Trophoblast cell (in vitro differentiated cells and primary cell): ENCODE measurements at regions not wholly inside any gene's neighbourhood (a gene's known extent, or its start where the extent isn't known, plus 50 kb on each side); places are given as distances from the start of the nearest gene placed in this dataset.

Source experiments
- DNase-seq, 2 donors: peaks; one replicate each; pipeline ENCODE4 v3.0.0-alpha.2; 2016
- H2AFZ ChIP-seq: 2 replicates; pipeline ENCODE4 v1.6.1; 2013; ENCODE audit warnings: low read length, moderate library complexity, mild to moderate bottlenecking; ENCODE audit not compliant: insufficient read depth, poor library complexity
- H2AK5ac ChIP-seq: 2 replicates; pipeline ENCODE4 v1.6.1; 2013; ENCODE audit warnings: mild to moderate bottlenecking, low read length
- H2BK120ac ChIP-seq: 2 replicates; pipeline ENCODE4 v1.6.1; 2013; ENCODE audit warnings: low read length, mild to moderate bottlenecking, moderate library complexity; ENCODE audit not compliant: insufficient read depth, poor library complexity
- H2BK12ac ChIP-seq: 2 replicates; pipeline ENCODE4 v1.6.1; 2013; ENCODE audit warnings: mild to moderate bottlenecking, low read length, moderate library complexity
- H2BK5ac ChIP-seq: 2 replicates; pipeline ENCODE4 v1.6.1; 2013; ENCODE audit warnings: low read length, low read depth, moderate library complexity, mild to moderate bottlenecking; ENCODE audit not compliant: poor library complexity
- H3K14ac ChIP-seq: 2 replicates; pipeline ENCODE4 v1.6.1; 2013; ENCODE audit warnings: mild to moderate bottlenecking, low read length
- H3K18ac ChIP-seq: 2 replicates; pipeline ENCODE4 v1.6.1; 2013; ENCODE audit warnings: mild to moderate bottlenecking, low read length
- H3K23ac ChIP-seq: 2 replicates; pipeline ENCODE4 v1.6.1; 2013; ENCODE audit warnings: low read length
- H3K27ac ChIP-seq: 2 replicates; pipeline ENCODE4 v1.5.1; 2013; ENCODE audit warnings: low read depth, mild to moderate bottlenecking, inconsistent platforms, low read length, moderate library complexity
- H3K27me3 ChIP-seq: 2 replicates; pipeline ENCODE4 v1.6.1; 2013; ENCODE audit warnings: inconsistent platforms, mild to moderate bottlenecking, low read length, moderate library complexity; ENCODE audit not compliant: insufficient read depth
- H3K36me3 ChIP-seq, 2 experiments: 1 replicate in 1 of 2; 2 replicates in 1 of 2; pipeline ENCODE4 v1.6.1; 2013; ENCODE audit warnings: low read length in 2 of 2, mild to moderate bottlenecking in 2 of 2, moderate library complexity in 1 of 2; ENCODE audit not compliant: insufficient read depth in 2 of 2, control insufficient read depth in 1 of 2
- H3K4ac ChIP-seq: 2 replicates; pipeline ENCODE4 v1.6.1; 2013; ENCODE audit warnings: low read depth, mild to moderate bottlenecking, low read length, moderate library complexity
- H3K4me1 ChIP-seq, 2 experiments: 1 replicate in 1 of 2; 2 replicates in 1 of 2; pipeline ENCODE4 v1.6.1; 2013; ENCODE audit warnings: low read length in 2 of 2, mild to moderate bottlenecking in 2 of 2, moderate library complexity in 1 of 2; ENCODE audit not compliant: insufficient read depth in 2 of 2, control insufficient read depth in 1 of 2
- H3K4me2 ChIP-seq: 2 replicates; pipeline ENCODE4 v1.6.1; 2013; ENCODE audit warnings: inconsistent platforms, mild to moderate bottlenecking, low read length, moderate library complexity
- H3K4me3 ChIP-seq: 2 replicates; pipeline ENCODE4 v1.5.1; 2013; ENCODE audit warnings: mild to moderate bottlenecking, low read depth, low read length, inconsistent platforms
- H3K79me1 ChIP-seq: one replicate; pipeline ENCODE4 v1.6.1; 2013; ENCODE audit warnings: low read length
- H3K79me2 ChIP-seq: 2 replicates; pipeline ENCODE4 v1.6.1; 2013; ENCODE audit warnings: low read length, mild to moderate bottlenecking; ENCODE audit not compliant: control insufficient read depth, insufficient read depth, poor library complexity
- H3K9ac ChIP-seq: 2 replicates; pipeline ENCODE4 v1.6.1; 2013; ENCODE audit warnings: mild to moderate bottlenecking, low read length
- H3K9me3 ChIP-seq: 2 replicates; pipeline ENCODE4 v1.6.1; 2013; ENCODE audit warnings: low read depth, mild to moderate bottlenecking, control low read depth, inconsistent platforms, low read length; ENCODE audit not compliant: insufficient read depth
- H4K12ac ChIP-seq: 2 replicates; pipeline ENCODE4 v1.6.1; 2013; ENCODE audit warnings: low read depth, mild to moderate bottlenecking, low read length, moderate library complexity
- H4K8ac ChIP-seq: 2 replicates; pipeline ENCODE4 v1.6.1; 2013; ENCODE audit warnings: low read depth, mild to moderate bottlenecking, low read length, moderate library complexity
- H4K91ac ChIP-seq: one replicate; pipeline ENCODE4 v1.6.1; 2013; ENCODE audit warnings: low read depth, mild to moderate bottlenecking, low read length, moderate library complexity
- WGBS: extraction: QIAGEN DNeasy Blood & Tissue Kit; methylation state at CpG from one replicate; pipeline ENCODE4 v1.1.7; 2013; ENCODE audit warnings: missing lambda C conversion rate; ENCODE audit not compliant: insufficient read length, insufficient coverage; ENCODE audit errors: extremely low coverage; 5-methylcytosine and 5-hydroxymethylcytosine counted together

DNA sequence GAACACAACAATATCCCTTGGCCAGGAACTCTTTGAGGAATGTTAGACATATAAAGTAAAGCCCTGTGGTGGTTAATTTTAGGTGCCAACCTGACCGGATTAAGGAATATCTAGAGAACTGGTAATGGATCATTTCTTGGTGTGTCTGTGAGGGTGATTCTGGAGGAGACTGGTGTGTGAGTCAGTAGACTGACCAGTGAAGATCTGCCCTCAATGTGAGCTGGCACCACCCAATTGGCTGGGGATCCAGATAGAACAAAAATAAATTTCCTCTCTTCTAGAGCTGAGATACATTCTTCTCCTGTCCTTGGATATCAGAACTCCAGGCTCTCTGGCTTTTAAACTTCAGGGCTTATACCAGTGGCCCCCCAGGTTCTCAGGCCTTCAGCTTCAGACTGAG, 56.2 kb upstream of the TNPO1 start:
- Histone ChIP-seq H3K79me1 (no peaks in the 10 kb centered on the region), H3K4me3 (no peak overlapping the region), H3K9ac (no peak overlapping the region), H3K4me1 (no peaks in the 10 kb centered on the region), H3K4me2 (no peak overlapping the region), H3K14ac (no peak overlapping the region), H2BK12ac (no peak overlapping the region), H2AFZ (no peak overlapping the region), H2AK5ac (no peak overlapping the region), H2BK5ac (no peak overlapping the region), H3K23ac (no peak overlapping the region), H3K79me2 (no peaks in the 10 kb centered on the region), H4K12ac (no peak overlapping the region), H4K91ac (no peak overlapping the region), H3K9me3 (peaks cover 1% of the 10 kb centered on the region), H3K18ac (no peak overlapping the region), H3K27ac (no peak overlapping the region), H3K36me3 (no peaks in the 10 kb centered on the region), H4K8ac (no peak overlapping the region), H3K4ac (no peak overlapping the region), H2BK120ac (no peak overlapping the region), H3K27me3 (no peaks in the 10 kb centered on the region)
- DNase-seq, result no peak
- WGBS, result no CpG with 5 or more reads among the region's 1 CpG

DNA sequence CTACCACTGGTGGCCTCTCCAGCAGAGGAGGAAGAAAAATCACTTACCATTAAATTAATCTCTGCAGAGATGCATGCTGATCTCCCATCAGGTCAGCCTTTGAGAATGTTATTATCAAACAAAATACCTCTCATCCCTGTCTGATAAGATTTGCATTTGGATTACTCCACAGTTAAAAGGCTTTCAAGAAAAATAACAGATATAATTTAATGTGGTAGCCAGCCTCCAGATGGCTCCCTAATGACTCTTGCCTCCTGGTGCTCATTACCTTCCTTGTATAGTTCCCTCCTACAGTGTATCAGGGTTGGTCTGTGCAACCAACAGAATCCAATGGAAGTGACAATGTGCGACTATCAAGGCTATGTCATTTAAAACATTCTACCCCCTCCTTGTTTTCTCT, 63.6 kb upstream of the TNPO1 start:
- H3K14ac ChIP-seq, result no peak overlapping the region
- no peak overlapping the region for H4K12ac ChIP-seq
- no peak overlapping the region for H3K9ac ChIP-seq
- no peaks in the 10 kb centered on the region for H3K79me1 ChIP-seq
- H3K4me3 ChIP-seq, result no peak overlapping the region
- no peaks in the 10 kb centered on the region for H3K36me3 ChIP-seq
- no peak overlapping the region for H4K8ac ChIP-seq
- H4K91ac ChIP-seq, result no peak overlapping the region
- H3K18ac ChIP-seq, result no peak overlapping the region
- no peak overlapping the region for H2AK5ac ChIP-seq
- H3K4ac ChIP-seq, result no peak overlapping the region
- H3K27ac ChIP-seq, result no peak overlapping the region
- no peaks in the 10 kb centered on the region for H3K79me2 ChIP-seq
- no peak overlapping the region for H3K23ac ChIP-seq
- H3K4me1 ChIP-seq, result no peaks in the 10 kb centered on the region
- peak in 1 of 2 donors; percentile 1 for DNase-seq
- no peak overlapping the region for H3K4me2 ChIP-seq
- H2BK12ac ChIP-seq, result no peak overlapping the region
- H3K27me3 ChIP-seq, result no peaks in the 10 kb centered on the region
- WGBS, result no CpG with 5 or more reads among the region's 1 CpG
- no peak overlapping the region for H2BK5ac ChIP-seq
- H3K9me3 ChIP-seq, result no peaks in the 10 kb centered on the region
- no peak overlapping the region for H2BK120ac ChIP-seq
- no peak overlapping the region for H2AFZ ChIP-seq

DNA sequence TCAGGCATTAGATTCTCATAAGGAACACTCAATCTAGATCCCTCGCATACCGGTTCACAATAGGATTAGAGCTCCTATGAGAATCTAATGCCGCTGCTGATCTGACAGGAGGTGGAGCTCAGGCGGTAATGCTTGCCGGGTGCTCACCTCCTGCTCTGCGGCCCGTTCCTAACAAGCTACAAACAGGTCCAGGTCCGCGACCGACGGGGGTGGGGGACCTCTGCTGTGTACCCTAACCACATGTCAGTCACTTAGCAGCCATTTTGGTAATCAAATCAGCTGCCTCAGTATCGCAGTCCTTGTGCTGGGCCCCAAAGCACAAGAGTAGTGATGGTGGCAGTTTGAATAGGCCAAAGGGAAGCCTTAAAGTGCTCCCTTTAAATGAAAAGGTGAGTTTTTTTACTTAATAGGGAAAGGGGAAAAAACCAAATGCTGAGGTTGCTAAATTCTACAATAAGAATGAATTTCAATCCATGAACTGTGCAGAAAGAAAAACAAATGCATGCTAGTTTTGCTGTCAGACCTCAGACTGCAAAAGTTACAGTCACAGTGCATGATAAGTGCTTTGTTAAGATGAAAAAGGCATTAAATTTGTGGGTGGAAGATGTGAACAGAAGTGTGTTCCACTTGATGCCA, 67.0 kb upstream of the TNPO1 start:
- H2BK12ac ChIP-seq, result no peak overlapping the region
- H3K9ac ChIP-seq, result no peak overlapping the region
- H3K4me2 ChIP-seq, result no peak overlapping the region
- no peak overlapping the region for H4K12ac ChIP-seq
- no peak overlapping the region for H3K18ac ChIP-seq
- H3K14ac ChIP-seq, result no peak overlapping the region
- no peaks in the 10 kb centered on the region for H3K9me3 ChIP-seq
- no peaks in the 10 kb centered on the region for H3K4me1 ChIP-seq
- H3K27me3 ChIP-seq, result no peaks in the 10 kb centered on the region
- H3K23ac ChIP-seq, result no peak overlapping the region
- H3K4me3 ChIP-seq, result no peak overlapping the region
- no peak overlapping the region for H2AFZ ChIP-seq
- no peaks in the 10 kb centered on the region for H3K79me2 ChIP-seq
- no peak overlapping the region for H2BK120ac ChIP-seq
- H2BK5ac ChIP-seq, result no peak overlapping the region
- DNase-seq, result no peak
- H4K8ac ChIP-seq, result no peak overlapping the region
- no peak overlapping the region for H4K91ac ChIP-seq
- no peaks in the 10 kb centered on the region for H3K79me1 ChIP-seq
- H3K4ac ChIP-seq, result no peak overlapping the region
- no CpG with 5 or more reads among the region's 12 CpGs for WGBS
- no peak overlapping the region for H2AK5ac ChIP-seq
- H3K27ac ChIP-seq, result no peak overlapping the region
- no peaks in the 10 kb centered on the region for H3K36me3 ChIP-seq

DNA sequence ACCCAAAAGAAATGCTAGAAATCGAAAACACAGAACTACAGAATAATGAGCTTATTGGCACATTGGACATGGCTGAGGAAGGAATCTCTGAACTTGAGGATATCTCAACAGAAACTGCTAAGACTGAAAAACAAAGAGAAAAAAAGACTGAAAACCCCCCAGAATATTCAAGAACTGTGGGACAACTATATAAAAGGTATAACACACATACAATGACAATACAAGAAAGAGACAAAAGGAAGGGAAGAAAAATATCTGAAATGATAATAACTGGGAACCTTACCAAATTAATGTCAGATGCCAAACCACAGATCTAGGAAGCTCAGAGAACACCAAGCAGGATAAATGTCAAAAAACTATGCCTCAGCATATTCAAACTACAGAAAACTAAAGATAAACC, 68.6 kb upstream of the TNPO1 start:
- Histone ChIP-seq H3K9me3 (no peaks in the 10 kb centered on the region), H3K27me3 (no peaks in the 10 kb centered on the region), H3K23ac (no peak overlapping the region), H2BK120ac (no peak overlapping the region), H3K27ac (no peak overlapping the region), H2AK5ac (no peak overlapping the region), H3K9ac (no peak overlapping the region), H2AFZ (no peak overlapping the region), H3K4me2 (no peak overlapping the region), H3K4ac (no peak overlapping the region), H2BK5ac (no peak overlapping the region), H3K18ac (no peak overlapping the region), H3K79me2 (no peaks in the 10 kb centered on the region), H3K4me1 (no peaks in the 10 kb centered on the region), H2BK12ac (no peak overlapping the region), H4K8ac (no peak overlapping the region), H4K12ac (no peak overlapping the region), H3K79me1 (no peaks in the 10 kb centered on the region), H3K14ac (no peak overlapping the region), H3K4me3 (no peak overlapping the region), H4K91ac (no peak overlapping the region), H3K36me3 (no peaks in the 10 kb centered on the region)
- DNase-seq, result no peak
- no CpG with 5 or more reads among the region's 1 CpG for WGBS
